GM12892 (cell line): ENCODE measurements at regions not wholly inside any gene's neighbourhood (a gene's known extent, or its start where the extent isn't known, plus 50 kb on each side); places are given as distances from the start of the nearest gene placed in this dataset.

Source experiments
- POLR2A ChIP-seq: IDR thresholded peaks from 2 replicates; pipeline ENCODE4 v1.6.1; 2011; ENCODE audit warnings: low read depth, low read length, control low read depth
- POLR2AphosphoS5 ChIP-seq: IDR thresholded peaks from 2 replicates; pipeline ENCODE4 v1.6.1; 2011; ENCODE audit warnings: low read depth, low read length, control low read depth
- TAF1 ChIP-seq: IDR thresholded peaks from 2 replicates; pipeline ENCODE4 v1.6.1; 2011; ENCODE audit warnings: low read depth, mild to moderate bottlenecking, control low read depth, low read length, borderline replicate concordance

- TF ChIP-seq TAF1 = no peak
- no peak for TF ChIP-seq POLR2AphosphoS5
- TF ChIP-seq POLR2A = no peak
These were observed 176.4 kb upstream of the ID2 start for GRCh38 chr2:8505311-8505920.
